ENCODE measurements at regions not wholly inside any gene's neighbourhood (a gene's known extent, or its start where the extent isn't known, plus 50 kb on each side); places are given as distances from the start of the nearest gene placed in this dataset.

DNA sequence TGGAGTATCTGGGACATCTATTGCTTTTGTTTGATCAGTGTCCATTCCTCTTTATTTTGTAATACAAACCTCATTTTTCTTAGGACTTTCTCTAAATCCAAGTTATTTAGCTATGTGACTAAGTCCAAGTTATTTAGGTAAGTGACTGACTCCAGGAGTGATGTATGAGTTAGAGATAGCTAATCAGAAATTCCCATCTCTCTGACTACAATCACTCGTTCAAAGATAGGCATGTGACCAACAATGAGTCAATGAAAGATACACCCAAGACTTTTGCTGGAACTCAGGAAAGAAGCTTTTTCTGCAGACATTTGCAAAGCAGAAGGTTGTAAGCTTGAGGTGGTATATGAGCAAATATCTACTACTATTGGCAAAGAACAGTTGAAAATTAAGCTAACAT, 72.5 kb upstream of the KCNIP4 start:
- no peaks in the 10 kb centered on the region for H3K79me2 ChIP-seq (ENCODE audit: insufficient read depth, low read length)
- no TSS peak for BruUV-seq (replicated peaks)
- intact Hi-C loops (cut with micrococcal nuclease; ENCODE audit: unreplicated experiment) (no loop called here), in situ Hi-C loops (cut with HindIII; ENCODE audit: extremely low pct_ligation_motif_present, low pct_unique_long_range_greater_than_20kb) (no loop called here)
- no peak overlapping the region for H3K9ac ChIP-seq (ENCODE audit: insufficient read depth, low read depth, low read length)
- DNase-seq (ENCODE audit: low spot score) (no peak), ATAC-seq (no peak), FAIRE-seq (no peak)
- no peak overlapping the region for H3K27ac ChIP-seq (ENCODE audit: extremely low read length, insufficient read depth, low read length)
- TF ChIP-seq PLRG1 (conservative IDR thresholded peaks at IDR 0.05) (no peak), CEBPG (CRISPR knock-in tag; IDR thresholded peaks at IDR 0.05) (no peak), FOXA1 (IDR thresholded peaks at IDR 0.05) (no peak), FOXA1 (CRISPR knock-in tag; IDR thresholded peaks at IDR 0.05) (no peak), ZC3H4 (CRISPR knock-in tag; IDR thresholded peaks at IDR 0.05; ENCODE audit: borderline replicate concordance) (no peak), ZNF230 (CRISPR knock-in tag; IDR thresholded peaks at IDR 0.05) (no peak), ZNF619 (CRISPR knock-in tag; IDR thresholded peaks at IDR 0.05) (no peak), SP1 (IDR thresholded peaks at IDR 0.05) (no peak), SP1 (CRISPR knock-in tag; IDR thresholded peaks at IDR 0.05) (no peak)
- TF ChIP-seq, protein P1, sequence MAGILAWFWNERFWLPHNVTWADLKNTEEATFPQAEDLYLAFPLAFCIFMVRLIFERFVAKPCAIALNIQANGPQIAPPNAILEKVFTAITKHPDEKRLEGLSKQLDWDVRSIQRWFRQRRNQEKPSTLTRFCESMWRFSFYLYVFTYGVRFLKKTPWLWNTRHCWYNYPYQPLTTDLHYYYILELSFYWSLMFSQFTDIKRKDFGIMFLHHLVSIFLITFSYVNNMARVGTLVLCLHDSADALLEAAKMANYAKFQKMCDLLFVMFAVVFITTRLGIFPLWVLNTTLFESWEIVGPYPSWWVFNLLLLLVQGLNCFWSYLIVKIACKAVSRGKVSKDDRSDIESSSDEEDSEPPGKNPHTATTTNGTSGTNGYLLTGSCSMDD (CRISPR knock-in tag; IDR thresholded peaks at IDR 0.05) = no peak
- no peaks in the 10 kb centered on the region for H3K27me3 ChIP-seq (ENCODE audit: control insufficient read depth in 1 of 2, insufficient read depth in 2 of 2, low read length in 2 of 2)
- H3K4me2 ChIP-seq (ENCODE audit: low read depth, low read length) = no peak overlapping the region
- no peaks in the 10 kb centered on the region for H3K9me3 ChIP-seq (ENCODE audit: low read length)
- no peak overlapping the region for H2AFZ ChIP-seq (ENCODE audit: low read length)
- no peaks in the 10 kb centered on the region for H3K4me1 ChIP-seq (ENCODE audit: insufficient read depth, low read length)
- POLR2A ChIA-PET = no interaction called here
- H3K4me3 ChIP-seq (replicated peaks in 1 of 3; ENCODE audit: insufficient read depth in 1 of 3, low read depth in 2 of 3, low read length in 3 of 3) = no peak overlapping the region
- 8% methylated on average over 1 of the region's 1 CpG for WGBS (ENCODE audit: low lambda C conversion rate)
- H3K36me3 ChIP-seq (replicated peaks in 1 of 2; ENCODE audit: control insufficient read depth in 1 of 2, insufficient read depth in 2 of 2, low read length in 2 of 2) = no peaks in the 10 kb centered on the region
- no peaks in the 10 kb centered on the region for H4K20me1 ChIP-seq (ENCODE audit: insufficient read depth, low read length)
- CTCF ChIA-PET (ENCODE audit: low intra/inter-chr PET ratio, low total read pairs) = no interaction called here

DNA sequence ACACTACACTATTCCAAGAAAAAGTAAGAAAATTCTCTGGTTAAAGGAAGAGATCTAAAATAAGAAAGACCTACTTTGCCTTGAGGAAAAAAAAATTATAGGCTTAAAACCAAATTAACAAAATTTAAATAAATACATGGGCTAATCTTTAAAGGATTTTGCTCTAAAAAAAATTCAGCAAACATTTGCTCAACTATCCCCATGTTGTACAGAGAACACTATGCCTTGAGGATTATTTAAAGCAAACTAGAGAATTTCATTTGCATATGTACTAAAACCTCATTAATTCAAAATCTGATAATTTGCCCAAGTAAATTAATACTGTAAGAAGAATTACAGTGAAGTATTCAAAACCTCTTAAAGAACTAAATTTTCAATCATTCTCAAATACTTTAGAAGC, 71.6 kb upstream of the KCNIP4 start:
- Histone ChIP-seq H4K20me1 (ENCODE audit: insufficient read depth, low read length) (no peaks in the 10 kb centered on the region), H3K79me2 (ENCODE audit: insufficient read depth, low read length) (no peaks in the 10 kb centered on the region), H2AFZ (ENCODE audit: low read length) (no peak overlapping the region), H3K4me3 (replicated peaks in 1 of 3; ENCODE audit: insufficient read depth in 1 of 3, low read depth in 2 of 3, low read length in 3 of 3) (no peak overlapping the region), H3K9ac (ENCODE audit: insufficient read depth, low read depth, low read length) (no peak overlapping the region), H3K36me3 (replicated peaks in 1 of 2; ENCODE audit: control insufficient read depth in 1 of 2, insufficient read depth in 2 of 2, low read length in 2 of 2) (no peaks in the 10 kb centered on the region), H3K27me3 (ENCODE audit: control insufficient read depth in 1 of 2, insufficient read depth in 2 of 2, low read length in 2 of 2) (no peaks in the 10 kb centered on the region), H3K4me1 (ENCODE audit: insufficient read depth, low read length) (no peaks in the 10 kb centered on the region), H3K27ac (ENCODE audit: extremely low read length, insufficient read depth, low read length) (no peak overlapping the region), H3K4me2 (ENCODE audit: low read depth, low read length) (no peak overlapping the region), H3K9me3 (ENCODE audit: low read length) (no peaks in the 10 kb centered on the region)
- ChIA-PET CTCF (ENCODE audit: low intra/inter-chr PET ratio, low total read pairs) (no interaction called here), POLR2A (no interaction called here)
- no peak for DNase-seq (ENCODE audit: low spot score)
- no TSS peak for BruUV-seq (replicated peaks)
- intact Hi-C loops (cut with micrococcal nuclease; ENCODE audit: unreplicated experiment) (no loop called here), in situ Hi-C loops (cut with HindIII; ENCODE audit: extremely low pct_ligation_motif_present, low pct_unique_long_range_greater_than_20kb) (no loop called here)
- no peak for ATAC-seq
- FAIRE-seq = no peak
- TF ChIP-seq ZSCAN22 (CRISPR knock-in tag; IDR thresholded peaks at IDR 0.05) (no peak), ZBTB42 (CRISPR knock-in tag; IDR thresholded peaks at IDR 0.05) (no peak), SMAD9 (CRISPR knock-in tag; IDR thresholded peaks at IDR 0.05) (no peak), ATF7-NPFF (CRISPR knock-in tag; IDR thresholded peaks at IDR 0.05; ENCODE audit: low read depth) (no peak), SIN3B (IDR thresholded peaks at IDR 0.05; ENCODE audit: low read length) (no peak), SYNCRIP (IDR thresholded peaks at IDR 0.05; ENCODE audit: insufficient read depth, low read depth, low read length) (no peak), TBX3 (IDR thresholded peaks at IDR 0.05; ENCODE audit: borderline replicate concordance) (no peak)
